Mesodermal cell (in vitro differentiated cells): ENCODE measurements at regions not wholly inside any gene's neighbourhood (a gene's known extent, or its start where the extent isn't known, plus 50 kb on each side); places are given as distances from the start of the nearest gene placed in this dataset.
"Not testable (repeated sequence)": the region's sequence is repeated elsewhere in the genome, so short reads cannot be mapped to it uniquely, and the experiment has no call there.

Source experiments
- H3K27ac ChIP-seq: 2 replicates; pipeline ENCODE4 v1.7.0; 2013; ENCODE audit warnings: mild to moderate bottlenecking, low read depth, low read length, moderate library complexity; ENCODE audit not compliant: severe bottlenecking
- H3K36me3 ChIP-seq: 2 replicates; pipeline ENCODE4 v1.7.1; 2013; ENCODE audit warnings: mild to moderate bottlenecking, low read length, moderate library complexity; ENCODE audit not compliant: control insufficient read depth, insufficient read depth
- H3K4me1 ChIP-seq: one replicate; pipeline ENCODE4 v1.7.1; 2013; ENCODE audit warnings: mild to moderate bottlenecking, low read length; ENCODE audit not compliant: insufficient read depth, control insufficient read depth, poor library complexity, severe bottlenecking
- H3K4me3 ChIP-seq: 2 replicates; pipeline ENCODE4 v1.7.0; 2013; ENCODE audit warnings: low read length, control low read depth, mild to moderate bottlenecking; ENCODE audit not compliant: insufficient read depth, poor library complexity, severe bottlenecking; ENCODE audit errors: extremely low read depth
- H3K9me3 ChIP-seq: 2 replicates; pipeline ENCODE4 v1.7.1; 2013; ENCODE audit warnings: mild to moderate bottlenecking, low read length, moderate library complexity; ENCODE audit not compliant: control insufficient read depth
- WGBS, 2 experiments: methylation state at CpG; one replicate each; pipeline ENCODE4 v1.1.5; 2013; ENCODE audit warnings: missing lambda C conversion rate in 2 of 2; ENCODE audit not compliant: insufficient coverage in 2 of 2; 5-methylcytosine and 5-hydroxymethylcytosine counted together

DNA sequence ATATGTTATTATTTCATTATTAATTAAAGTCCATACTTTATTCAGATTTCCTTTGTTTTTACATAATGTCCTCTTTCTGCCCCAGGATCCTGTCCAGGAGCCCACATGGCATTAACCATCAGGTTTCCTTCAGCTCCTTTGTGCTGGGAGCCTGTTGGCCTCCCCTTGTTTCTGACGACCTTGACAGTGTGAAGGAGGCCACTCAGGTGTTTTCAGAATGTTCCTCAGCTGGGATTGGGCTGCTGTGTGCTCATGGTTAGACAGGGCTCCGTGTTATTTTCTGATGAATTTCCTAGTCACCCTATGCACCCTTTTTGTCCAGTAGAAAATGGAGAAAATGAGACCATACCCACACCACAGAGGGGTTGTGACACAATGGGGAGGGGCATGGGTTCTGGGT is 281.0 kb upstream of the FOXF1 start:
- Histone ChIP-seq H3K36me3 (no peaks in the 10 kb centered on the region), H3K4me1 (no peaks in the 10 kb centered on the region), H3K9me3 (peaks cover 8% of the 10 kb centered on the region), H3K27ac (no peak overlapping the region), H3K4me3 (no peak overlapping the region)
- WGBS, 2 experiments = 40 to 100% methylated on average over 1 of the region's 2 CpGs

GRCh38 chr16:86229866-86230656 is 280.3 kb upstream of the FOXF1 start:
- Histone ChIP-seq H3K36me3 (no peaks in the 10 kb centered on the region), H3K4me3 (no peak overlapping the region), H3K9me3 (peaks cover 8% of the 10 kb centered on the region), H3K4me1 (no peaks in the 10 kb centered on the region), H3K27ac (no peak overlapping the region)
- 91 to 94% methylated on average over 19 to 21 of the region's 22 CpGs for WGBS, 2 experiments

- Histone ChIP-seq H3K27ac (no peak overlapping the region), H3K36me3 (no peaks in the 10 kb centered on the region), H3K4me1 (no peaks in the 10 kb centered on the region), H3K9me3 (peaks cover 8% of the 10 kb centered on the region), H3K4me3 (no peak overlapping the region)
- 92 to 99% methylated on average over 7 of the region's 11 CpGs for WGBS, 2 experiments
These were observed 278.9 kb upstream of the FOXF1 start for GRCh38 chr16:86231321-86231995.

DNA sequence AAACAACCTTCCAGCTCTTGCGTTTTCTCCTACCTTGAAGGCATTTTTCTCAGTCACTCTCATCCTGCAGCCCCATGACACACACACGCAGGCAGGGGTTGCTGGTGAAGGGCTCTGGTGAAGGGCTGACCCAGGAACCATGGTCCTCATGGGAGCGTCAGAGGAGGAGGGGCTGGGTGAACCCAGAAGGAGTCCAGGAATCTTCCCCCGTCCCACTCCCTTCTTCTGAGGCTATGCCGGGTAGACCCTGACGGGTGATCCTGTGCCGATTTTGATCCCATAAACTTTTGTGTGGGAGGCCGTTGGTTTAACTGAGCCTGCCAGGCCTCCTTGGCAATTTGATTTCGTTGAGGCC is 278.4 kb upstream of the FOXF1 start:
- no peak overlapping the region for H3K4me3 ChIP-seq
- H3K4me1 ChIP-seq = no peaks in the 10 kb centered on the region
- H3K36me3 ChIP-seq = no peaks in the 10 kb centered on the region
- H3K9me3 ChIP-seq = peaks cover 8% of the 10 kb centered on the region
- WGBS, 2 experiments = 93 to 98% methylated on average over 6 to 7 of the region's 9 CpGs
- no peak overlapping the region for H3K27ac ChIP-seq

DNA sequence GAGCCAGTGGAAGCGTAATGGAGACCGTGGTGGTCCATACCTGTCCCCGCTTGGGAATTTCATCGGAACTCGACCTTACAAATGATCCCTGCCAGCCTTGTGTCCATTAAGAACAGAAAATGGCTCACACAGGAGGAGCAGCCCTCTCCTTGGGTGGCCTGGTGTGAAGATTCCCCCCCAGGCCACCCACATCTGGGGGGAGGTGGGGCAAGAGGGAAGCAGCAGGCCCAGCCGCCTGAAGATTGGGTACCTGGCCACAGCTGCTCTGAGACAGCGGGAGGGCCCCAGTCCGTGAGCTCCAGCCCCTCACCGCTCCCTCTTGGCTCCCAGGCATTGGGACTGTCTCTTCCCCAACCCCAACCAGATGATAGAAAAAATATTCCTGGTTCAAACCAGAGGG is 277.8 kb upstream of the FOXF1 start:
- H3K27ac ChIP-seq = no peak overlapping the region
- WGBS, 2 experiments = 95 to 99% methylated on average over 8 to 9 of the region's 9 CpGs
- no peaks in the 10 kb centered on the region for H3K4me1 ChIP-seq
- H3K4me3 ChIP-seq = no peak overlapping the region
- H3K36me3 ChIP-seq = no peaks in the 10 kb centered on the region
- peaks cover 8% of the 10 kb centered on the region for H3K9me3 ChIP-seq

DNA sequence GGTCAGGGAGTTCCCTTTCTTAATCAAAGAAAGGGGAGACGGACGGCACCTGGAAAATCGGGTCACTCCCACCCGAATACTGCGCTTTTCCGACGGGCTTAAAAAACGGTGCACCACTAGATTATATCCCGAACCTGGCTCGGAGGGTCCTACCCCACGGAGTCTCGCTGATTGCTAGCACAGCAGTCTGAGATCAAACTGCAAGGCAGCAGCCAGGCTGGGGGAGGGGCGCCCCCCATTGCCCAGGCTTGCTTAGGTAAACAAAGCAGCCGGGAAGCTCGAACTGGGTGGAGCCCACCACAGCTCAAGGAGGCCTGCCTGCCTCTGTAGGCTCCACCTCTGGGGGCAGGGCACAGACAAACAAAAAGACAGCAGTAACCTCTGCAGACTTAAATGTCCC is 276.8 kb upstream of the FOXF1 start:
- WGBS, 2 experiments = 34 to 60% methylated on average over 1 to 4 of the region's 15 CpGs
- H3K9me3 ChIP-seq, H3K4me1 ChIP-seq, H3K27ac ChIP-seq, H3K36me3 ChIP-seq, H3K4me3 ChIP-seq: not testable (repeated sequence)

GRCh38 chr16:86239381-86239780 is 270.9 kb upstream of the FOXF1 start:
- 41 to 49% methylated on average over 6 to 8 of the region's 9 CpGs for WGBS, 2 experiments
- no peak overlapping the region for H3K4me3 ChIP-seq
- H3K4me1 ChIP-seq = peaks cover 15% of the 10 kb centered on the region
- H3K9me3 ChIP-seq = no peaks in the 10 kb centered on the region
- H3K27ac ChIP-seq = no peak overlapping the region
- H3K36me3 ChIP-seq = no peaks in the 10 kb centered on the region

- Histone ChIP-seq H3K36me3 (no peaks in the 10 kb centered on the region), H3K27ac (no peak overlapping the region), H3K4me3 (no peak overlapping the region), H3K4me1 (peaks cover 15% of the 10 kb centered on the region), H3K9me3 (no peaks in the 10 kb centered on the region)
- WGBS, 2 experiments = 73 to 79% methylated on average over 4 to 8 of the region's 9 CpGs
These were observed 269.5 kb upstream of the FOXF1 start for GRCh38 chr16:86240716-86241363.

- no peak overlapping the region for H3K27ac ChIP-seq
- peaks cover 15% of the 10 kb centered on the region for H3K4me1 ChIP-seq
- no peak overlapping the region for H3K4me3 ChIP-seq
- no peaks in the 10 kb centered on the region for H3K36me3 ChIP-seq
- H3K9me3 ChIP-seq = no peaks in the 10 kb centered on the region
- 59 to 82% methylated on average over 5 of the region's 7 CpGs for WGBS, 2 experiments
These were observed 268.6 kb upstream of the FOXF1 start for GRCh38 chr16:86241681-86242080.

DNA sequence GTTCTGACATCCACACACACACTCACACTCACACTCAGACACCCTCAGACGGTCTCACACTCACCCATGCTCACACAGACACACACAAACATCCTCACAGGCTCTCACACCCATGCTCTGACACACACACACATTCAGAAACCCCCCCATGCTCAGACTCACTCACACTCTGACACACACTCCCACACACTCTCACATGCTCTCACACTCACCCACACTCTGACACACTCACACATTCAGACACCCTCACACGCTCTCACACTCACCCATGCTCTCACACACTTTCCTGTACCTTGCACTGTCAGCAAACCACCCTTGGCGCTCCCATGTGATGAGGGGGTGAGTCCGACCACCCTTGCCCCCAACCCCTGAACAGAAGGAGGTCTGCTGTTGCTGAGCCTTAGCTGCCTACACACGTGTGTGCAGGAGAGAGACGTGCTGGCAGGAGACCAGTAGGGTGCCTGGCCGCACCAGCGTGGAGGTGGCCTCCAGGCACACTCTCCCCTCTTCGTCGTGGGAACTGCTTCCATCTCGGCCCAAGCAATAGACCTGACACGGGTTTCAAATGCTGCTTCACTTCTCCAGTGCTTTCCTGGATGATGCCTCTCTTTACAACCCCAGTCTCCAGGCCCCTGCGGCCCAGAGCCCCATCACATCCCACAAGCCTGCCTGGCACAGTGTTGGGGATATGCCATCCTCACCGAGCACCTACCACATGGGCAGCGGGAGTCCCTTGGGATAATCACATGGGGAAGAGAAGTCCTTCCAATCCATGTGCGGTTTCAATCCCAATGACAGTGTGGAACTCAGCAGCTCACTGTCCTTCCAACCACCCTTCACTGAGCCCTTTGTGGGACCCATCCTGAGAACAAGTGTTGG is 267.8 kb upstream of the FOXF1 start:
- Histone ChIP-seq H3K27ac (no peak overlapping the region), H3K4me3 (no peak overlapping the region), H3K9me3 (no peaks in the 10 kb centered on the region), H3K36me3 (no peaks in the 10 kb centered on the region), H3K4me1 (peaks cover 15% of the 10 kb centered on the region)
- 91% methylated on average over 11 to 15 of the region's 16 CpGs for WGBS, 2 experiments
